ENCODE measurements at regions not wholly inside any gene's neighbourhood (a gene's known extent, or its start where the extent isn't known, plus 50 kb on each side); places are given as distances from the start of the nearest gene placed in this dataset.

DNA sequence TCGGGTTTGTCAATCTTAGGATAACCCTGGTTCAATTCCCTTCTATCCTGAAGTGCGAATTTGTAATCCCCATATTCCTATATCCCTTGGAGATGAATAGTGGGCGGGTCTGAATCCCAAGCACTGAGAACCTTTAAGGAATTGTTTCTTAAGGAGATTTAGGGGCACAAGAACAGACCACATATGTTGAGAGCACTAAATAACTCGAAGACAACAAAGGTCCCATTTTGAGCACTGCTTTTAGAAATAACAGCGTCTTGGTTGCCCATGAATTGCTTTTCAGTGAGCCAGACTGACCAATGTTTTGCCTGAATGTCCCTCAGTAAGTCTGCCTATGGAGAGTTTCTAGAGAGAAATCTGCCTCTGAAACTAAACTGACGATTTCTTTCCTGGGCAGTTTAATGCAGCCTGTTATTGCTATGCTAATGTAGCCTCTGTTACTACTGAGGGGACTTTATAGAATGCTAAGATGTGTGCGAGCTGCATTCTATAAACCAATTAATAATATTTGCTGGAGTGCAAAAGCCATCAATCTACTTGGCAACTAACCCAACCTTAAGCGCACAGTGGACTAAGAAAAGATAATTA, 445.0 kb upstream of the DMAC1 start:
- Histone ChIP-seq H3K4me3 (replicated peaks in 1 of 3; ENCODE audit: insufficient read depth in 1 of 3, low read depth in 2 of 3, low read length in 3 of 3) (no peak overlapping the region), H3K27me3 (ENCODE audit: control insufficient read depth in 1 of 2, insufficient read depth in 2 of 2, low read length in 2 of 2) (no peaks in the 10 kb centered on the region), H3K4me1 (ENCODE audit: insufficient read depth, low read length) (no peaks in the 10 kb centered on the region), H3K27ac (ENCODE audit: extremely low read length, insufficient read depth, low read length) (no peak overlapping the region), H3K9me3 (ENCODE audit: low read length) (peaks cover 72% of the 10 kb centered on the region), H3K9ac (ENCODE audit: insufficient read depth, low read depth, low read length) (no peak overlapping the region), H3K36me3 (replicated peaks in 1 of 2; ENCODE audit: control insufficient read depth in 1 of 2, insufficient read depth in 2 of 2, low read length in 2 of 2) (no peaks in the 10 kb centered on the region), H4K20me1 (ENCODE audit: insufficient read depth, low read length) (no peaks in the 10 kb centered on the region), H3K4me2 (ENCODE audit: low read depth, low read length) (no peak overlapping the region), H2AFZ (ENCODE audit: low read length) (no peak overlapping the region), H3K79me2 (ENCODE audit: insufficient read depth, low read length) (no peaks in the 10 kb centered on the region)
- FAIRE-seq = no peak
- DNase-seq (ENCODE audit: low spot score) = no peak
- TF ChIP-seq ZNF652 (CRISPR knock-in tag; IDR thresholded peaks at IDR 0.05; ENCODE audit: borderline replicate concordance, low read depth) = no peak
- no peak for TF ChIP-seq KDM1A (CRISPR knock-in tag; IDR thresholded peaks at IDR 0.05)
- no peak for TF ChIP-seq PHB2 (IDR thresholded peaks at IDR 0.05; ENCODE audit: partially characterized antibody)
- TF ChIP-seq, protein P1, sequence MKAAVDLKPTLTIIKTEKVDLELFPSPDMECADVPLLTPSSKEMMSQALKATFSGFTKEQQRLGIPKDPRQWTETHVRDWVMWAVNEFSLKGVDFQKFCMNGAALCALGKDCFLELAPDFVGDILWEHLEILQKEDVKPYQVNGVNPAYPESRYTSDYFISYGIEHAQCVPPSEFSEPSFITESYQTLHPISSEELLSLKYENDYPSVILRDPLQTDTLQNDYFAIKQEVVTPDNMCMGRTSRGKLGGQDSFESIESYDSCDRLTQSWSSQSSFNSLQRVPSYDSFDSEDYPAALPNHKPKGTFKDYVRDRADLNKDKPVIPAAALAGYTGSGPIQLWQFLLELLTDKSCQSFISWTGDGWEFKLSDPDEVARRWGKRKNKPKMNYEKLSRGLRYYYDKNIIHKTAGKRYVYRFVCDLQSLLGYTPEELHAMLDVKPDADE (CRISPR knock-in tag; IDR thresholded peaks at IDR 0.05) = no peak
- TF ChIP-seq ZSCAN5A (CRISPR knock-in tag; IDR thresholded peaks at IDR 0.05; ENCODE audit: borderline replicate concordance) = no peak
- no peak for TF ChIP-seq ZNF572 (CRISPR knock-in tag; IDR thresholded peaks at IDR 0.05)
- no peak for TF ChIP-seq U2AF1 (optimal IDR thresholded peaks at IDR 0.05; ENCODE audit: low read depth, low read length)
- no peak for TF ChIP-seq BORCS8-MEF2B (CRISPR knock-in tag; IDR thresholded peaks at IDR 0.05)
- no peak for TF ChIP-seq ZFP90 (CRISPR knock-in tag; IDR thresholded peaks at IDR 0.05; ENCODE audit: borderline replicate concordance)
- TF ChIP-seq MEF2D (CRISPR knock-in tag; IDR thresholded peaks at IDR 0.05) = no peak
- no peak for TF ChIP-seq ZNF605 (CRISPR knock-in tag; IDR thresholded peaks at IDR 0.05)
- no peak for TF ChIP-seq ZBTB37 (CRISPR knock-in tag; IDR thresholded peaks at IDR 0.05)
- TF ChIP-seq ZNF138 (CRISPR knock-in tag; IDR thresholded peaks at IDR 0.05; ENCODE audit: low read depth) = no peak
- TF ChIP-seq XBP1 (CRISPR knock-in tag; IDR thresholded peaks at IDR 0.05) = no peak
- TF ChIP-seq ZNF432 (CRISPR knock-in tag; IDR thresholded peaks at IDR 0.05; ENCODE audit: borderline replicate concordance) = no peak
- TF ChIP-seq FOXA1 (IDR thresholded peaks at IDR 0.05) = no peak
- no peak for TF ChIP-seq FOXA1 (CRISPR knock-in tag; IDR thresholded peaks at IDR 0.05)
- TF ChIP-seq, protein P2, sequence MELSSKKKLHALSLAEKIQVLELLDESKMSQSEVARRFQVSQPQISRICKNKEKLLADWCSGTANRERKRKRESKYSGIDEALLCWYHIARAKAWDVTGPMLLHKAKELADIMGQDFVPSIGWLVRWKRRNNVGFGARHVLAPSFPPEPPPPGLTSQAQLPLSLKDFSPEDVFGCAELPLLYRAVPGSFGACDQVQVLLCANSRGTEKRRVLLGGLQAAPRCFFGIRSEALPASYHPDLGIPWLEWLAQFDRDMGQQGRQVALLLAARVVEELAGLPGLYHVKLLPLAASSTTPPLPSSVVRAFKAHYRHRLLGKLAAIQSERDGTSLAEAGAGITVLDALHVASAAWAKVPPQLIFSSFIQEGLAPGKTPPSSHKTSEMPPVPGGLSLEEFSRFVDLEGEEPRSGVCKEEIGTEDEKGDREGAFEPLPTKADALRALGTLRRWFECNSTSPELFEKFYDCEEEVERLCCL (CRISPR knock-in tag; IDR thresholded peaks at IDR 0.05; ENCODE audit: borderline replicate concordance) = no peak
- no peak for TF ChIP-seq RXRB (CRISPR knock-in tag; IDR thresholded peaks at IDR 0.05; ENCODE audit: borderline replicate concordance)
- TF ChIP-seq AKAP8 (CRISPR knock-in tag; IDR thresholded peaks at IDR 0.05) = no peak
- ChIA-PET CTCF (ENCODE audit: low intra/inter-chr PET ratio, low total read pairs) (no interaction called here), POLR2A (no interaction called here)
- in situ Hi-C loops (cut with HindIII; ENCODE audit: extremely low pct_ligation_motif_present, low pct_unique_long_range_greater_than_20kb) (no loop called here), intact Hi-C loops (cut with micrococcal nuclease; ENCODE audit: unreplicated experiment) (no loop called here)
- 14% methylated on average over 8 of the region's 8 CpGs for WGBS (ENCODE audit: low lambda C conversion rate)
- BruUV-seq (replicated peaks) = no TSS peak
- ATAC-seq = no peak
